AG08396 (cell line): ENCODE measurements at regions not wholly inside any gene's neighbourhood (a gene's known extent, or its start where the extent isn't known, plus 50 kb on each side); places are given as distances from the start of the nearest gene placed in this dataset.

Experiments used
- DNase-seq: peaks from one replicate; pipeline ENCODE4 v3.0.0; 2012; ENCODE audit warnings: low spot score, mixed read lengths

- no peak for DNase-seq
Observed at GRCh38 chr13:106887686-106888085, 319.7 kb upstream of the ARGLU1 start.

- no peak for DNase-seq
Observed at GRCh38 chr13:106883976-106884375, 316.0 kb upstream of the ARGLU1 start.

- DNase-seq: no peak
Observed at GRCh38 chr13:106882246-106882645, 314.3 kb upstream of the ARGLU1 start.

GRCh38 chr13:106879806-106880205, 311.9 kb upstream of the ARGLU1 start:
- DNase-seq: no peak

GRCh38 chr13:106874323-106874722, 306.4 kb upstream of the ARGLU1 start:
- no peak for DNase-seq

- no peak for DNase-seq
Observed at GRCh38 chr13:106873810-106874209, 305.9 kb upstream of the ARGLU1 start.

GRCh38 chr13:106867249-106867648, 299.3 kb upstream of the ARGLU1 start:
- peak; percentile 10 for DNase-seq

- DNase-seq: no peak
Observed at GRCh38 chr13:106865716-106866440, 297.9 kb upstream of the ARGLU1 start.

- no peak for DNase-seq
Observed at GRCh38 chr13:106859533-106859904, 291.6 kb upstream of the ARGLU1 start.

GRCh38 chr13:106858903-106859532, 291.1 kb upstream of the ARGLU1 start:
- DNase-seq: no peak

GRCh38 chr13:106852436-106852835, 284.5 kb upstream of the ARGLU1 start:
- DNase-seq: no peak

- DNase-seq: no peak
Observed at GRCh38 chr13:106850973-106851650, 283.2 kb upstream of the ARGLU1 start.

- no peak for DNase-seq
Observed at GRCh38 chr13:106846571-106847448, 278.9 kb upstream of the ARGLU1 start.

GRCh38 chr13:106836186-106836802, 268.4 kb upstream of the ARGLU1 start:
- DNase-seq: no peak

- no peak for DNase-seq
Observed at GRCh38 chr13:106835477-106835876, 267.5 kb upstream of the ARGLU1 start.

- DNase-seq: no peak
Observed at GRCh38 chr13:106821979-106822378, 254.0 kb upstream of the ARGLU1 start.

- DNase-seq: no peak
Observed at GRCh38 chr13:106819413-106820180, 251.7 kb upstream of the ARGLU1 start.

GRCh38 chr13:106818971-106819370, 251.0 kb upstream of the ARGLU1 start:
- DNase-seq: no peak

- no peak for DNase-seq
Observed at GRCh38 chr13:106815545-106815944, 247.6 kb upstream of the ARGLU1 start.

GRCh38 chr13:106814463-106814862, 246.5 kb upstream of the ARGLU1 start:
- DNase-seq: no peak

GRCh38 chr13:106810069-106810468, 242.1 kb upstream of the ARGLU1 start:
- no peak for DNase-seq
